Small intestine (tissue), 7 donors: ENCODE measurements at regions not wholly inside any gene's neighbourhood (a gene's known extent, or its start where the extent isn't known, plus 50 kb on each side); places are given as distances from the start of the nearest gene placed in this dataset.

Experiments used
- DNase-seq, 2 donors: peaks; one replicate each; pipeline versions ENCODE4 v3.0.0 to v3.0.0-alpha.2; 2013
- FAIRE-seq: peaks from 2 replicates; lab custom pipeline; 2012; peaks lifted over from hg19 to GRCh38; lab: Jason Lieb, UNC
- H3K27ac ChIP-seq, 3 donors: one replicate each; pipeline ENCODE4 v1.5.1; 2013; ENCODE audit warnings: low read length in 2 of 3, mild to moderate bottlenecking in 2 of 3, control low read depth in 1 of 3, inconsistent platforms in 1 of 3, low read depth in 1 of 3, moderate library complexity in 1 of 3
- H3K27me3 ChIP-seq, 3 donors: one replicate each; pipeline ENCODE4 v1.6.1; 2013; ENCODE audit warnings: low read length in 3 of 3, inconsistent platforms in 1 of 3; ENCODE audit not compliant: control insufficient read depth in 3 of 3, insufficient read depth in 3 of 3
- H3K36me3 ChIP-seq, 3 donors: one replicate each; pipeline ENCODE4 v1.6.1; 2013; ENCODE audit warnings: low read length in 3 of 3, inconsistent platforms in 1 of 3, low read depth in 1 of 3, mild to moderate bottlenecking in 1 of 3, moderate library complexity in 1 of 3; ENCODE audit not compliant: control insufficient read depth in 3 of 3, insufficient read depth in 2 of 3
- H3K4me1 ChIP-seq, 3 donors: one replicate each; pipeline ENCODE4 v1.6.1; 2013; ENCODE audit warnings: low read length in 2 of 3, inconsistent platforms in 1 of 3, low read depth in 1 of 3, mild to moderate bottlenecking in 1 of 3, moderate library complexity in 1 of 3; ENCODE audit not compliant: control insufficient read depth in 3 of 3, insufficient read depth in 2 of 3
- H3K4me3 ChIP-seq, 3 donors: one replicate each; pipeline ENCODE4 v1.5.1; 2013; ENCODE audit warnings: low read length in 3 of 3, control low read depth in 1 of 3, inconsistent platforms in 1 of 3, low read depth in 1 of 3, mild to moderate bottlenecking in 1 of 3, moderate library complexity in 1 of 3
- H3K9me3 ChIP-seq, 2 donors: one replicate each; pipeline ENCODE4 v1.6.1; 2013; ENCODE audit warnings: low read depth in 1 of 2, low read length in 1 of 2; ENCODE audit not compliant: control insufficient read depth in 2 of 2, insufficient read depth in 1 of 2
- WGBS, 3 donors: extraction: QIAGEN DNeasy Blood & Tissue Kit; methylation state at CpG; one replicate each; pipeline ENCODE4 v1.1.7; 2013; 5-methylcytosine and 5-hydroxymethylcytosine counted together
- donor health status: healthy with polysubstance abuse.
- donor health status: control.
- donor health status: control.
- donor health status: Bipolar disorder and iron deficiency.
- donor health status: healthy.

DNA sequence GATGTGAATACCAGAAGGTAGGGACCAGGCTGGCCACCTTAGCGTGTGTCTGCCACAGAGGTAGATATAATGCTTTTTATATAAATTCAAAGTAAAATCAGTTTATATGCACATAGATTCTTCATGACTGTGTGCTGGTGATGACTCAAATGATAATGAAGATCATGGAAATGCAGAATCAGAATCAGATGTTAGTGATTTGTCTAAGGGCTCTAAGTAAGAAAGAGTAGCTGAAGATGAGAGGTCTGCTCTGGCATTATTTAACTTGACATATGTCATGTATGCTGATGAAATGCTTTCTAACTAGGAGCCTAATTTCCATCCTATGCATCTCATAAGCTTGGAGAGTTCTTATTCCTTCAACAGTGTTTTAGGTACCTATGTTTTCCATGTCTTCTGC, 50.3 kb upstream of the DPH6 start:
- H3K27ac ChIP-seq, result no peak overlapping the region
- 91 to 95% (median 95%) methylated on average over 1 of the region's 1 CpG for WGBS, 3 donors
- H3K4me3 ChIP-seq, result no peak overlapping the region
- H3K9me3 ChIP-seq, result no peaks in the 10 kb centered on the region
- FAIRE-seq, result no peak
- DNase-seq, result no peak
- no peaks in the 10 kb centered on the region for H3K4me1 ChIP-seq
- no peaks in the 10 kb centered on the region for H3K36me3 ChIP-seq
- no peaks in the 10 kb centered on the region for H3K27me3 ChIP-seq

GRCh38 chr15:35602836-35603235, 56.9 kb upstream of the DPH6 start:
- H3K4me3 ChIP-seq, result no peak overlapping the region
- no peaks in the 10 kb centered on the region for H3K9me3 ChIP-seq
- H3K36me3 ChIP-seq, result no peaks in the 10 kb centered on the region
- H3K4me1 ChIP-seq, result no peaks in the 10 kb centered on the region
- no peak overlapping the region for H3K27ac ChIP-seq
- WGBS, 3 donors, result 81 to 87% (median 84%) methylated on average over 3 of the region's 3 CpGs
- no peaks in the 10 kb centered on the region for H3K27me3 ChIP-seq
- DNase-seq, result no peak
- no peak for FAIRE-seq

DNA sequence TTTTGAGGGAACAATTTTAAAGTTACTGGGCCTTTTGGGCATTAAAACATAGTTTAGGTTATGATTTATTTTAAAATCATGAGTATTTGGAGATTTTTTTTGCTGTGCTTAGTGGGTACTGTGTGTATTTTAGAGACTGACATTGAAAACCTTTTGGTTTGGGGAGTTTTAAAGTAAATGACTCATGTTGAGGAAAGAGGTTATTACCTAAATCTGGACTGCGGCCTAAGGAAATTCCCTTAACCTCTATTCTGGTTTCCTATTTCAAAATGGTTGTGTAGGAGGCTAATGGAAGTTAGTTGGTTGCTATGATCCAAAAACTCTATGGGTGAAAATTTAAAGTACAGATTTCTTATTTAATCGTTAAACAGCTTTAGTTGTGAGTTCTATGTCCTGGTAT, 57.3 kb upstream of the DPH6 start:
- DNase-seq, result no peak
- WGBS, 3 donors, result 81 to 83% (median 83%) methylated on average over 2 of the region's 2 CpGs
- Histone ChIP-seq H3K4me3 (no peak overlapping the region), H3K9me3 (no peaks in the 10 kb centered on the region), H3K27me3 (no peaks in the 10 kb centered on the region), H3K36me3 (no peaks in the 10 kb centered on the region), H3K27ac (no peak overlapping the region), H3K4me1 (no peaks in the 10 kb centered on the region)
- FAIRE-seq, result no peak

DNA sequence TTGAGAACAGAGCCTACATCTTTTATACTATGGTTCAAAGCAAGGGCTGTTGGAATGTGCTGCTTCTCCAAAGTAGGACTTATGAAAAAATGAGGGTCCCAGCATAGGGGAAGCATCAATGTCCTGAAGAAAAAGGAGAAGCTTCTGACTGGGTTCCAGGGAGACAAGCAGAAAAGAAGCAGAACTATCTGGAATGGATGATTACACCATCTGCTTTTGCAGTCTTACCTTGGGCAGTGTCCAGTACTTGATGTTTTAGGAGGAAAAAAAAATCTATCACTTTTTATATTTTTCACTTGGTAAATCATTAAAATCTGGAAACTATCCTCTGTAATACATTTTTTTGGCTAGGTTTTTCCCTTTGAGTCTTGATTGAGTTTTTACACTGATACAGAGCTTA, 57.9 kb upstream of the DPH6 start:
- Histone ChIP-seq H3K27me3 (no peaks in the 10 kb centered on the region), H3K27ac (no peak overlapping the region), H3K4me1 (no peaks in the 10 kb centered on the region), H3K36me3 (no peaks in the 10 kb centered on the region), H3K4me3 (no peak overlapping the region), H3K9me3 (no peaks in the 10 kb centered on the region)
- DNase-seq (no peak), FAIRE-seq (no peak)

DNA sequence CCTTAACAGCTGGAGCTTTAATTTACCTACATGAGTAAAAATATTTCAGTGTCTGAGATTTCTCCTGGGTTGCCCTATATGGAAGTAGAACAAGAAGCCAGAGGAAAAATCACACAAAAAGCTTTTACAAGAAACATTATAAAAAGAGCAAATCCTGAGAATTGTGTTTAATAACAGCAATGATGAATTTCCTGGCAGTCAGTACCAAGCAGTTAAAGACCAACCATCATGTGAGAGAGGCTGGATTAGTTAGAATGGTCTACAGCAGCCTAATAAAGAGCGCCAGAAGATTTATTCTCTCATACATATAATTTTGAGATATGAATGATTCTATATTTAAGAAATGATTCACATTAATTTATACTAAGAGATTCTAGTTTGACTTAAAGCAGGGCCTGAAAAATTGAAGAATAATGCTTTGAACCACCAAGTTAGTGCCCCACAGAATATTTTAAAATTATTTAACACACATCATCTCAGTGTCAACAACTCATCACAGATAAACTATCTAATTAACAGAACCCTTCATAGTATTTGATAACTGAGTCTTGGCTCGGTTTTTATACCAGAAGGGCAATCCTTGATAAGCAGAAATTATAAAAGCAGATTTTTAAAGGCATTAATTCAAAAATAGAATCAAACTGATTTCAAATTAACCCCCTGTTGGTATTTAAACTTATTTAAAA, 59.9 kb upstream of the DPH6 start:
- H3K27ac ChIP-seq, result no peak overlapping the region
- no peak for DNase-seq
- H3K4me3 ChIP-seq, result no peak overlapping the region
- no peaks in the 10 kb centered on the region for H3K27me3 ChIP-seq
- no peaks in the 10 kb centered on the region for H3K36me3 ChIP-seq
- H3K4me1 ChIP-seq, result no peaks in the 10 kb centered on the region
- no peak for FAIRE-seq
- 53 to 69% (median 65%) methylated on average over 2 of the region's 2 CpGs for WGBS, 3 donors
- H3K9me3 ChIP-seq, result no peaks in the 10 kb centered on the region

DNA sequence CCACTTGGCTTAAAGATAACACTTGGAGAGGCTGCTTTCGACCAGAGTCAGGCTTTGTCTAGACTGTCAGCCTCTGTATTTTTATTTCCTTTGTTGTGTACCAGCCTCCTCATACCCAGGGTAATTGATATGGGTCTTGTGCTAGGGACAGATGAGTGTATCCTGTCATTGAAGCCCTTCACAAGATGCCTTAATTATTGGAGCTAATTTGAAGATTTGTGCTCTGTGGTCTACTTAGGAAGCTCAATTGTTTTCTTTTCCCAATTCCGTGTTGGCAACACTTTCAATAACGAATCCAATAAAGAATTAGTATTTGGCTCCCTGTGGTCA, 60.5 kb upstream of the DPH6 start:
- Histone ChIP-seq H3K4me1 (no peaks in the 10 kb centered on the region), H3K4me3 (no peak overlapping the region), H3K27me3 (no peaks in the 10 kb centered on the region), H3K9me3 (no peaks in the 10 kb centered on the region), H3K27ac (no peak overlapping the region), H3K36me3 (no peaks in the 10 kb centered on the region)
- DNase-seq (no peak), FAIRE-seq (no peak)
- 54 to 80% (median 78%) methylated on average over 3 of the region's 3 CpGs for WGBS, 3 donors

GRCh38 chr15:35616498-35617271, 70.7 kb upstream of the DPH6 start:
- 88 to 100% (median 96%) methylated on average over 1 of the region's 1 CpG for WGBS, 3 donors

GRCh38 chr15:35618260-35619188, 72.6 kb upstream of the DPH6 start:
- no peaks in the 10 kb centered on the region for H3K4me1 ChIP-seq
- no peak overlapping the region for H3K4me3 ChIP-seq
- no peak for DNase-seq
- 52 to 61% (median 59%) methylated on average over 2 of the region's 2 CpGs for WGBS, 3 donors
- peaks cover 0 to under 1% of the 10 kb centered on the region in 2 donors for H3K9me3 ChIP-seq
- FAIRE-seq, result no peak
- no peak overlapping the region for H3K27ac ChIP-seq
- H3K36me3 ChIP-seq, result no peaks in the 10 kb centered on the region
- no peaks in the 10 kb centered on the region for H3K27me3 ChIP-seq

More at GRCh38 chr15:35616498-35617271, 70.7 kb upstream of the DPH6 start:
- no peaks in the 10 kb centered on the region for H3K27me3 ChIP-seq
- DNase-seq, result no peak
- FAIRE-seq, result no peak
- H3K4me3 ChIP-seq, result no peak overlapping the region
- no peaks in the 10 kb centered on the region for H3K4me1 ChIP-seq
- H3K27ac ChIP-seq, result no peak overlapping the region
- H3K36me3 ChIP-seq, result no peaks in the 10 kb centered on the region
- H3K9me3 ChIP-seq, result peaks cover 0 to 2% of the 10 kb centered on the region in 2 donors
